Nephron (organoid): ENCODE measurements at regions not wholly inside any gene's neighbourhood (a gene's known extent, or its start where the extent isn't known, plus 50 kb on each side); places are given as distances from the start of the nearest gene placed in this dataset.
"Not testable (repeated sequence)": the region's sequence is repeated elsewhere in the genome, so short reads cannot be mapped to it uniquely, and the experiment has no call there.

Experiments
- H3K27ac Mint-ChIP-seq, 3 experiments: 2 replicates each; pipeline ENCODE4 v1.8.0; 2020; ENCODE audit warnings: mixed read lengths in 3 of 3, mild to moderate bottlenecking in 2 of 3, moderate library complexity in 1 of 3
- H3K27me3 Mint-ChIP-seq: 2 replicates; pipeline ENCODE4 v1.8.0; 2021; ENCODE audit warnings: low read depth, mild to moderate bottlenecking, moderate library complexity, mixed read lengths
- H3K36me3 Mint-ChIP-seq: 2 replicates; pipeline ENCODE4 v1.8.0; 2020; ENCODE audit warnings: low read depth, mixed read lengths
- H3K4me1 Mint-ChIP-seq: 2 replicates; pipeline ENCODE4 v1.8.0; 2020; ENCODE audit warnings: mixed read lengths
- H3K4me3 Mint-ChIP-seq, 3 experiments: 2 replicates each; pipeline ENCODE4 v1.8.0; 2020; ENCODE audit warnings: mild to moderate bottlenecking in 3 of 3, mixed read lengths in 3 of 3, moderate library complexity in 2 of 3
- H3K9me3 Mint-ChIP-seq: 2 replicates; pipeline ENCODE4 v1.8.0; 2020; ENCODE audit warnings: mixed read lengths
- TF ChIP-seq, protein P1 (sequence below), 3 experiments: fragments of 200-600 bp; sonication (generic); IDR thresholded peaks; one replicate each; pipeline ENCODE4 v1.5.0; 2021; ENCODE audit warnings: antibody characterized with exemption in 3 of 3; ENCODE audit not compliant: unreplicated experiment in 3 of 3

GRCh38 chrX:47776292-47777006, 60.3 kb upstream of the ZNF81 start:
- no peaks in the 10 kb centered on the region for H3K4me1 Mint-ChIP-seq
- H3K27ac Mint-ChIP-seq, result no peak overlapping the region
- TF ChIP-seq, protein P1, sequence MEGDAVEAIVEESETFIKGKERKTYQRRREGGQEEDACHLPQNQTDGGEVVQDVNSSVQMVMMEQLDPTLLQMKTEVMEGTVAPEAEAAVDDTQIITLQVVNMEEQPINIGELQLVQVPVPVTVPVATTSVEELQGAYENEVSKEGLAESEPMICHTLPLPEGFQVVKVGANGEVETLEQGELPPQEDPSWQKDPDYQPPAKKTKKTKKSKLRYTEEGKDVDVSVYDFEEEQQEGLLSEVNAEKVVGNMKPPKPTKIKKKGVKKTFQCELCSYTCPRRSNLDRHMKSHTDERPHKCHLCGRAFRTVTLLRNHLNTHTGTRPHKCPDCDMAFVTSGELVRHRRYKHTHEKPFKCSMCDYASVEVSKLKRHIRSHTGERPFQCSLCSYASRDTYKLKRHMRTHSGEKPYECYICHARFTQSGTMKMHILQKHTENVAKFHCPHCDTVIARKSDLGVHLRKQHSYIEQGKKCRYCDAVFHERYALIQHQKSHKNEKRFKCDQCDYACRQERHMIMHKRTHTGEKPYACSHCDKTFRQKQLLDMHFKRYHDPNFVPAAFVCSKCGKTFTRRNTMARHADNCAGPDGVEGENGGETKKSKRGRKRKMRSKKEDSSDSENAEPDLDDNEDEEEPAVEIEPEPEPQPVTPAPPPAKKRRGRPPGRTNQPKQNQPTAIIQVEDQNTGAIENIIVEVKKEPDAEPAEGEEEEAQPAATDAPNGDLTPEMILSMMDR (IDR thresholded peaks at IDR 0.05; ENCODE audit: unreplicated experiment in 3 of 3), result no peak
- H3K36me3 Mint-ChIP-seq, result no peaks in the 10 kb centered on the region
- peaks cover 37% of the 10 kb centered on the region for H3K9me3 Mint-ChIP-seq
- H3K4me3 Mint-ChIP-seq, result no peak overlapping the region
- no peaks in the 10 kb centered on the region for H3K27me3 Mint-ChIP-seq

- no peak overlapping the region for H3K27ac Mint-ChIP-seq
- H3K4me3 Mint-ChIP-seq, result no peak overlapping the region
- no peaks in the 10 kb centered on the region for H3K36me3 Mint-ChIP-seq
- TF ChIP-seq, protein P1 (IDR thresholded peaks at IDR 0.05; ENCODE audit: unreplicated experiment in 3 of 3), result no peak
- H3K9me3 Mint-ChIP-seq, result peaks cover 35% of the 10 kb centered on the region
- no peaks in the 10 kb centered on the region for H3K27me3 Mint-ChIP-seq
- H3K4me1 Mint-ChIP-seq, result no peaks in the 10 kb centered on the region
These were observed 63.9 kb upstream of the ZNF81 start for GRCh38 chrX:47772764-47773163.

GRCh38 chrX:47771473-47771872, 65.2 kb upstream of the ZNF81 start:
- H3K27ac Mint-ChIP-seq, result no peak overlapping the region
- no peak overlapping the region for H3K4me3 Mint-ChIP-seq
- peaks cover 34% of the 10 kb centered on the region for H3K9me3 Mint-ChIP-seq
- H3K36me3 Mint-ChIP-seq, result no peaks in the 10 kb centered on the region
- no peaks in the 10 kb centered on the region for H3K27me3 Mint-ChIP-seq
- TF ChIP-seq, protein P1 (IDR thresholded peaks at IDR 0.05; ENCODE audit: unreplicated experiment in 3 of 3), result no peak
- no peaks in the 10 kb centered on the region for H3K4me1 Mint-ChIP-seq

- not testable (repeated sequence) for H3K27me3 Mint-ChIP-seq, H3K36me3 Mint-ChIP-seq, H3K4me1 Mint-ChIP-seq, H3K4me3 Mint-ChIP-seq, H3K27ac Mint-ChIP-seq
- H3K9me3 Mint-ChIP-seq, result peaks cover 27% of the 10 kb centered on the region
These were observed 73.9 kb upstream of the ZNF81 start for GRCh38 chrX:47762826-47763225.

- peaks cover 4% of the 10 kb centered on the region for H3K27me3 Mint-ChIP-seq
- peaks cover 33% of the 10 kb centered on the region for H3K4me1 Mint-ChIP-seq
- no peaks in the 10 kb centered on the region for H3K36me3 Mint-ChIP-seq
- H3K27ac Mint-ChIP-seq, result no peak overlapping the region
- peaks cover 11% of the 10 kb centered on the region for H3K9me3 Mint-ChIP-seq
- TF ChIP-seq, protein P1 (IDR thresholded peaks at IDR 0.05; ENCODE audit: unreplicated experiment in 3 of 3), result no peak
- no peak overlapping the region for H3K4me3 Mint-ChIP-seq
These were observed 84.0 kb upstream of the ZNF81 start for GRCh38 chrX:47752685-47753084.

DNA sequence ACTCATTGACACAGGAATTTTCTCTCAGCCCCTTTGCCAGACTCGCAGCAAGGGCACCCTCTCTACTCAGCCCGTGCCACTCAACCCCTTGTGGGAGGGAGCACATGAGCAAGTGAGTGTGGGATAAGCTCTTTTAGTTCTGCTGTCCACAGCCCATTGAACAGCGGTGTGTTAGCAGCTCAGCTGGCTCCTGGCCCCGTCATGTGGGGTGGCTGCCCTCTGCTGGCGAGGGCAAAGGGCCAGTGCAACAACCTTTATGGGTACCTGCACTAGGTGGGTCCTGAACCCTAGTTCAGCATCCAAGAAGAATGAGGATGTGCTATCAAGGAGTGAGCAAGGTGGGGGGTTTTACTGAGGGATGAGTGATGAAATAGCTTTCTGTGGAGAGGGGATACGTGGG, 85.0 kb upstream of the ZNF81 start:
- Mint-ChIP-seq H3K9me3 (peaks cover 10% of the 10 kb centered on the region), H3K4me3 (no peak overlapping the region), H3K4me1 (peaks cover 40% of the 10 kb centered on the region), H3K27ac (peak overlapping the region in 1 of 3 experiments; percentile 88), H3K36me3 (no peaks in the 10 kb centered on the region), H3K27me3 (peaks cover 4% of the 10 kb centered on the region)
- TF ChIP-seq, protein P1 (IDR thresholded peaks at IDR 0.05; ENCODE audit: unreplicated experiment in 3 of 3), result no peak
